HEK293 (cell line): ENCODE measurements at regions not wholly inside any gene's neighbourhood (a gene's known extent, or its start where the extent isn't known, plus 50 kb on each side); places are given as distances from the start of the nearest gene placed in this dataset.

Experiments
- CTCF ChIP-seq: fragments of 450-650 bp; formaldehyde crosslinking; IDR thresholded peaks from 2 replicates; pipeline ENCODE4 v1.5.1; 2016; ENCODE audit warnings: missing biosample characterization, missing genetic modification characterization
- MZF1 ChIP-seq: fragments of 450-650 bp; formaldehyde crosslinking; IDR thresholded peaks from 2 replicates; pipeline ENCODE4 v1.5.1; 2017; ENCODE audit warnings: missing biosample characterization, missing genetic modification characterization, borderline replicate concordance
- OSR2 ChIP-seq: fragments of 450-650 bp; formaldehyde crosslinking; IDR thresholded peaks from 2 replicates; pipeline ENCODE4 v1.5.1; 2016; ENCODE audit warnings: missing biosample characterization, missing genetic modification characterization
- REPIN1 ChIP-seq: fragments of 450-650 bp; formaldehyde crosslinking; IDR thresholded peaks from 2 replicates; pipeline ENCODE4 v1.5.1; 2017; ENCODE audit warnings: missing biosample characterization, missing genetic modification characterization, low read depth
- ZBTB8A ChIP-seq: fragments of 450-650 bp; formaldehyde crosslinking; IDR thresholded peaks from 2 replicates; pipeline ENCODE4 v1.5.1; 2016; ENCODE audit warnings: missing biosample characterization, missing genetic modification characterization
- ZNF221 ChIP-seq: fragments of 450-650 bp; formaldehyde crosslinking; IDR thresholded peaks from 2 replicates; pipeline ENCODE4 v1.5.1; 2017; ENCODE audit warnings: missing biosample characterization, missing genetic modification characterization, borderline replicate concordance
- ZNF610 ChIP-seq: fragments of 450-650 bp; formaldehyde crosslinking; IDR thresholded peaks from 2 replicates; pipeline ENCODE4 v1.5.1; 2016; ENCODE audit warnings: missing biosample characterization, missing genetic modification characterization, borderline replicate concordance
- ZNF777 ChIP-seq: fragments of 450-650 bp; formaldehyde crosslinking; IDR thresholded peaks from 2 replicates; pipeline ENCODE4 v1.5.1; 2017; ENCODE audit warnings: missing biosample characterization, missing genetic modification characterization, borderline replicate concordance
- ZNF837 ChIP-seq: fragments of 450-650 bp; formaldehyde crosslinking; IDR thresholded peaks from 2 replicates; pipeline ENCODE4 v1.5.1; 2016; ENCODE audit warnings: missing biosample characterization, missing genetic modification characterization
- TF ChIP-seq, protein P1 (sequence below): IDR thresholded peaks from 2 replicates; pipeline ENCODE4 v1.6.1; 2011; ENCODE audit warnings: mild to moderate bottlenecking, low read depth, low read length, borderline replicate concordance

GRCh38 chr3:55331524-55331923 lies 155.6 kb downstream of the WNT5A start:
- TF ChIP-seq CTCF (tag by site-specific recombination) (no peak), REPIN1 (tag by site-specific recombination) (no peak), ZNF610 (tag by site-specific recombination) (no peak), ZNF837 (tag by site-specific recombination) (no peak), OSR2 (tag by site-specific recombination) (no peak), ZNF221 (no peak), MZF1 (no peak), ZNF777 (no peak), ZBTB8A (no peak)
- TF ChIP-seq, protein P1, sequence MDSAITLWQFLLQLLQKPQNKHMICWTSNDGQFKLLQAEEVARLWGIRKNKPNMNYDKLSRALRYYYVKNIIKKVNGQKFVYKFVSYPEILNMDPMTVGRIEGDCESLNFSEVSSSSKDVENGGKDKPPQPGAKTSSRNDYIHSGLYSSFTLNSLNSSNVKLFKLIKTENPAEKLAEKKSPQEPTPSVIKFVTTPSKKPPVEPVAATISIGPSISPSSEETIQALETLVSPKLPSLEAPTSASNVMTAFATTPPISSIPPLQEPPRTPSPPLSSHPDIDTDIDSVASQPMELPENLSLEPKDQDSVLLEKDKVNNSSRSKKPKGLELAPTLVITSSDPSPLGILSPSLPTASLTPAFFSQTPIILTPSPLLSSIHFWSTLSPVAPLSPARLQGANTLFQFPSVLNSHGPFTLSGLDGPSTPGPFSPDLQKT, result no peak
